ENCODE measurements at regions not wholly inside any gene's neighbourhood (a gene's known extent, or its start where the extent isn't known, plus 50 kb on each side); places are given as distances from the start of the nearest gene placed in this dataset.
"Not testable (repeated sequence)": the region's sequence is repeated elsewhere in the genome, so short reads cannot be mapped to it uniquely, and the experiment has no call there.

DNA sequence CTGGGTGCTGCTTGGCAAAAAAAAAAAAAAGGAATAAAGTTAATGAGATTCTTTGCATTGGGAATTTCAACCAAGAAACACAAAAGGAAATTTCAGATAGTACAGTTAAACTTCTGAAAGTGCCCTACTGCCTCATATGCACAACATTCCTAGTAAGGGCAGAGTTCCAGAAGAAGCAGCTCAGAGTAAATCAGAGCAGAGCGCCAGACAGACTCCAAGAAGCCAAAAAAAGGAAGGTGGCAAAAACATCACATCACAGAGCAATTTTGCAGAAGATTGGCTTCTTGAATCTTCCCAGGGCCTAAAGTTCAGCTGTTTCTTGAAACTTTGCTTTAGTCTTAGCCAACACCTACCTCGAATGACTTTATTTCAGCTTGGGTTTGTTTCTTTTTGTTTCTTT lies 544.1 kb downstream of the XPNPEP1 start:
- no peak for DNase-seq

GRCh38 chr10:109374215-109374614 lies 549.1 kb downstream of the XPNPEP1 start:
- no peak for DNase-seq

DNA sequence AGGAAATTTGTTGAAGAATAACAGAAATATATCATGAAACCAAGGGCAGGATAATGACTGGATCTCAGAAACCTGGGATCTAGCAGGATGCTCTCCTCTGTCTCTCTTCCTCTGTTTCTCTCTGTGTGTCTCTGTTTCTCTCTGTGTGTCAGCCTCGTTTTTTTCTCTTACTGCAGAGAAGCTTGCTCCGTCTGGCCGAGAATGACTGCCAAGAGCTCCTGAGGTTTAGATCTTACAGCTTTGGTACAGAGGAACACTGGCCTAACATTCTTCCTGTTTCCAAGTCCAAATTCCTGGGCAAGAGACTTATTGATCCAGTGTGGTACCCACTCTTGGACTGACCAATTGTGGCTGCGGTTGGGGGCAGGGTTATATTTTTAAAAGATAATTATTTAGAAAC lies 564.0 kb downstream of the XPNPEP1 start:
- no peak for DNase-seq

DNA sequence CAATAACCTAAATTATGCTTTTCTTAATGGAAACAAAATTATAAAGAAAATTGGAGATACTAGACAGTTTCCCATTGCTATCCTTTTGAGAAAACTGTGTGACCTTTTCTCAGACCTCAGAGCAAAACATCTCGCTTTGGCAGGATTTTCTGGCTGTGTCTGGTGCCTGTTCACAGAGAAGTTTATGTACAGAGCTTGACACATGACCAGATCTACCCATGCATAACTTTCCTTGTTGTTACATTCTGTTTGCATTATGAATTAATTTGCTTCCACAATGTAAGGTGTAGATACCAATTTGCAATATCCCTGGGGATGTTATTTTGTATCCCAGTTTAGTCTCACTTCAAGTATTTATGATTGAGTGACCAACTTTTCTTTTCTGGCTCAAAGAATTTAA lies 565.0 kb downstream of the XPNPEP1 start:
- no peak for DNase-seq

DNA sequence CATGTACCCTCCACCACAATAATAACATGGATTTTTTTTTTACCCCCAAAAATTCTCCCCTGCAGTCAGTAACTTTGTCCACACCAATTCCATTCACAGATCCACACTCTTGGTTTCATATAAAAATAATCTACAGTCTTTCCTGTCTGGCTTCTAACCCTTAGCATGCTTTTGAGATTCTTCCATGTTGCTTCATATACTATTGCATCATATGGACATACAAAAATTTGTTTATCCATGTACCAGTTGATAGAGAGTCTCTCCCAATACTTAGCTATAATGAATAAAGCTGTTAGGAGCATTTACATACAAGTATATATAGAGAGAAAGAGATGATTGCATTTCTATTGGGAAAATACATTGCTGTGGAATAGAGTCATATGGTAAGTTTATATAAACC lies 575.0 kb downstream of the XPNPEP1 start:
- no peak for DNase-seq

GRCh38 chr10:109343293-109343692 lies 580.0 kb downstream of the XPNPEP1 start:
- DNase-seq = no peak

GRCh38 chr10:109341986-109342385 lies 581.3 kb downstream of the XPNPEP1 start:
- no peak for DNase-seq

GRCh38 chr10:109328001-109328400 lies 595.3 kb downstream of the XPNPEP1 start:
- no peak for DNase-seq

GRCh38 chr10:109327266-109327665 lies 596.0 kb downstream of the XPNPEP1 start:
- DNase-seq = no peak

DNA sequence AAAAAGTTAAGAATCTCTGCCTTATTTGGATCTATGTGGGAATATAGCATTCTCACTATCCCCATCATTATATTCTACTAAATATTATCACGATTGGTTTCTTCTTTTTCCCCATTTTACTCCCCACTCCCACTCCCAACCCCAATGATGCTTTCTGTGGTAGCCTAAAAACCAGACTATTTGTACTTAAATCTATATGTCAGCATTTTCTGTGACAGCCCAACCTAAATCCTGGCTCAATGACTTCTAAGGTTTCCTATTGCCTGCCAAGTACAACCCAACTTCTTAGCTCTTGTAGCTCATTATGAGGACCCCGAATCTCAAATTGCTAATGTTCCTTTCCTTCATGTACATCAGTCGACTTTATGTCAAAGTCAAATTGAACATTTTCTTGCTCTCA lies 598.6 kb downstream of the XPNPEP1 start:
- no peak for DNase-seq

- DNase-seq = no peak
Observed at GRCh38 chr10:109317746-109318366, 605.5 kb downstream of the XPNPEP1 start.

DNA sequence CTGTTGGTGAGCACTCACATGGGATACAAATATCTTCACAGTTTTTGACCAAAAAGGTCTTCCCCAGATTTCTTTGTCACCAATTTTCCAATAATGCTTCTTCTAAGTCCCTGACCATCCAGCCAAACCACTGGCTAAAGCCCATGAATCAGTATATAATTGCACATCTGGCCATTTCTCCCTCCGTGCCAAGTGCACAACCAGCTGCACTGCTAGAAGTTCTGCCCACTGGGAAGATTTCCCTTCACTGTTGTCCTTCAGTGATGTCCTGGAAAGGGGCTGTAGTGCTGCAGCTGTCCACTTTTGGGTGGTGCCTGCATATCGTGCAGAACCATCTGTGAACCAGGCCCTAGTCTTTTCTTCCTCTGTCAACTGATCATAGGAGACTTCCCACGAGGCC lies 609.3 kb downstream of the XPNPEP1 start:
- not testable (repeated sequence) for DNase-seq

- not testable (repeated sequence) for DNase-seq
Observed at GRCh38 chr10:109312555-109312954, 610.8 kb downstream of the XPNPEP1 start.

DNA sequence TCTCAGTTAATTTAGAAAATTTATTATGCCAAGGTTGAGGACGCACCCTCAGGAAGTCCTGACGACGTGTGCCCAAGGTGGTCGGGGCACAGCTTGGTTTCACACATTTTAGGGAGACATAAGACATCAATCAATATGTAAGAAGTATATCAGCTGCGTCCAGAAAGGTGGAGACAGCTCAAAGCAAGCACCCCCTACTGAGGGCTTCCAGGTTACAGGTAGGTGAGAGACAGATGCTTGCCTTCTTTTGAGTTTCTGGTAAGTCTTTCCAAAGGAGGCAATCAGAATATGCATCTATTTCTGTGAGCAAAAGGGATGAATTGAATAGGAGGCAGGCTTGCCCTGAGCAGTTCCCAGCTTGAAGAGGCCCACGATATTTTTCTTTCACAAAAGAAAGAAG lies 614.3 kb downstream of the XPNPEP1 start:
- no peak for DNase-seq

- not testable (repeated sequence) for DNase-seq
Observed at GRCh38 chr10:109307102-109307501, 616.2 kb downstream of the XPNPEP1 start.

GRCh38 chr10:109306698-109307097 lies 616.6 kb downstream of the XPNPEP1 start:
- DNase-seq = no peak

DNA sequence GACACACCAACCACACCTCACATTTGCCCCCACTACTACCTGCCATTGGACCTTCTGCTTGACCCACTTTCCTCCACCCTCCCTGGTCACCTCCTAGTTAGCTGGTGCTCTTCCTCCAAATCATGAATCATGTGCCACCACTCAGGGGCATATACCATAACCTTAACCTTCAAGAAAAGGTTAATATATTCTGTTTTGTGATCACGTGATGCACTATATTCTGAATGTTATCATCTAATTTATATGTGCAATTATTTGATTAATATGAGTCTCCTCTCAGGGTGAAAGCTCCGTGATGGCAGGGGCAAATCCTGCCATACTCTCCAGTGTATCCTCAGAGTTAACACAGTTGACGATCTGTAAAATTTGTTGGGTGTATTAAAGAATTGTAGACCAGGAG lies 635.5 kb downstream of the XPNPEP1 start:
- no peak for DNase-seq

- no peak for DNase-seq
Observed at GRCh38 chr10:109282510-109282909, 640.8 kb downstream of the XPNPEP1 start.

GRCh38 chr10:109281347-109281746 lies 642.0 kb downstream of the XPNPEP1 start:
- DNase-seq = no peak

GRCh38 chr10:109280837-109281236 lies 642.5 kb downstream of the XPNPEP1 start:
- no peak for DNase-seq

DNA sequence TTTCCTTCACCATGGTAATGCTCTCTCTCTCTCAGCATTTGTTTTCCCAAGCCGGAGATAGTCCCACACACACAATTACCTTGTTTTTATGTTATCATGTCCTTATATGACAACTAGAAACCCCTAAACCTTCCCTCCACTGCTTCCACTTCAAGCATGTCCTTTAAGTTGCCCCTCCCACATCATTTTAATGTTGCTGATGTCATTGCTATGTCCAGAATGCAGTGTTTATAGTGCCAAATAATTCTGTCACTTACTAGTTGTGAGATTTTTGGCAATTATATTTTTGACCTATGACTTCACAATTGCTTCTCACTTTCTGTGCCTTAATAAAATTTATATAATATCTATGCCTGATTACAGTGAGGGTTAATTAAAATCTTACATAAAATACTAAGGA lies 645.9 kb downstream of the XPNPEP1 start:
- DNase-seq = no peak

DNA sequence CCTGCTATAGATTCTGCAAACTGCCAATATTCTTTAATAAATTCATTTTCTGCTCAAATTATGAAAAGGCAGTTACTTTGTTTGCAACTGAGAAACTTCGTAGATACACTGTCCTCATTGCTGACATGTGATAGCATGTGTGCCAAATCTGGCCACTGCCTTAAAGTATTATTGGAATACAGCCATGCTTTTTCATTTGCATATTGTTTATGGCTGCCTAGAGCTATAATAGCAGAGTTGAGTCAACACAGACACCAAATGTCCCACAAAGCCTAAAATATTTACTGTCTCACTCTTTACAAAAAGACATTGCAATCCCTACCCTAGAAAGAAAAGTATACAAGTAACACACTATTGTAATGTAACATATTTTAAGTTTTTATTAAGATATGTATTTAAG lies 647.4 kb downstream of the XPNPEP1 start:
- no peak for DNase-seq

DNA sequence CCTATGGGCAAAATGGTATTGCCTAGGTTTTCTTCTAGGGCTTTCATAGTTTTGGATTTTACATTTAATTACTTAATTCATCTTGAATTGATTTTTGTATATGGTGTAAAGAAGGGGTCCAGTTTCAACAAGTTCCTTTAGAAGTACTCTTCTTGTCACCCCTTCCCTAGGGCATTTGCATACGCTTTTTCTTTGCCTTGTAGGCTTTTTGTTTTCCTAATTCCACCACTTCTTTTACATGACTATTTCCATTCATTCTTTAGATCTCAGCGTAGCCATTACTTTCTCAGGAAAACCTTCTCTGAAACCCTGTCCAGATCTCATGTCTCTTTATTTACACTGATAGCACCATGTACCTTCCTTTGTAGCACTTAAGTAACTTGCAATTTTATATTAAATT lies 648.6 kb downstream of the XPNPEP1 start:
- no peak for DNase-seq

- no peak for DNase-seq
Observed at GRCh38 chr10:109270173-109270572, 653.1 kb downstream of the XPNPEP1 start.

DNA sequence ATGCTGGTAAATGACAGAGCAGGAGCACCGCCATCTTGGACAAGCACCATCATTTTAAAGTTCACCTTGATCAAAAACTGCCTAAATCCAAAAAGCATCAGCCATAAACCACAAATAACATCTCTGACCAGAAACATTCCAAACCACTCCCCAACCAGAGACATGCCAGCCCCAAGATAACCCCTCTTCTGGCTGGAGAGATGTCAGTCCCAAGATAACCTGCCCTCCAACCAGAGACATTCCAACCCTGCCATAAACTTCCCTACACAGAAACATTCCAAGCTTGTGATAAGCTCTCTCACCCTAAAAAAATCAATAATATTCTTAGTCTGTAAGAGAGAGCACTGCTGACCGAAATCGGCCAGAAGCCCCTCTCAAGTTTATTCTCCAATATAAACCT lies 659.3 kb downstream of the XPNPEP1 start:
- DNase-seq = no peak

DNA sequence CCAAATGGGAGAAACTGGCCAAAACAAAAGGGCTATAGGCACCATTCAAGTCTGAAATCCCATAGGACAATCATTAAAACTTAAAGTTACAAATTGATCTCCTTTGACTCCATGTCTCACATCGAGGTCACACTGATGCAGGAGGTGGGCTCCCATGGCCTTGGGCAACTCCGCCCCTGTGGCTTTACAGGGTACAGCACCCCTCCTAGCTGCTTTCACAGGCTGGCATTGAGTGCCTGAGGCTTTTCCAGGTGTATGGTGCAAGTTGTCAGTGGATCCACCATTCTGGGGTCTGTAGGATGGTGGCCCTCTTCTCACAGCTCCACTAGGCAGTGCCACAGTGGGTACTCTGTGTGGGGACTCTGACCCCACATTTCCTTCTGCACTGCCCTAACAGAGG lies 662.1 kb downstream of the XPNPEP1 start:
- DNase-seq = no peak
